ENCODE measurements at regions not wholly inside any gene's neighbourhood (a gene's known extent, or its start where the extent isn't known, plus 50 kb on each side); places are given as distances from the start of the nearest gene placed in this dataset.

GRCh38 chr11:19530505-19530904 lies 182.1 kb upstream of the NAV2 start:
- Histone ChIP-seq H3K4me2 (ENCODE audit: low read length) (no peak overlapping the region), H3F3A (ENCODE audit: insufficient read depth, low read length, poor library complexity, severe bottlenecking) (no peaks in the 10 kb centered on the region), H3K27ac (ENCODE audit: low read length) (no peak overlapping the region), H3K9ac (ENCODE audit: low read length) (no peak overlapping the region), H3K9me2 (ENCODE audit: insufficient read depth, low read length) (no peaks in the 10 kb centered on the region), H3K9me3 (ENCODE audit: low read length) (no peaks in the 10 kb centered on the region), H3K4me3 (ENCODE audit: low read length) (no peak overlapping the region), H2AFZ (ENCODE audit: low read depth, low read length) (no peak overlapping the region), H3K36me3 (ENCODE audit: insufficient read depth, low read length) (no peaks in the 10 kb centered on the region), H4K20me1 (ENCODE audit: insufficient read depth) (no peaks in the 10 kb centered on the region), H3K79me2 (replicated peaks; ENCODE audit: insufficient read depth, low read length) (no peaks in the 10 kb centered on the region), H3K27me3 (ENCODE audit: insufficient read depth, low read depth, low read length) (no peaks in the 10 kb centered on the region)
- TF ChIP-seq SMC3 (conservative IDR thresholded peaks at IDR 0.05; ENCODE audit: poor library complexity), result no peak
- no peak for TF ChIP-seq MXI1 (conservative IDR thresholded peaks at IDR 0.05; ENCODE audit: poor library complexity, severe bottlenecking)
- TF ChIP-seq TAF1 (IDR thresholded peaks at IDR 0.05; ENCODE audit: low read depth), result no peak
- TF ChIP-seq POLR2AphosphoS5 (IDR thresholded peaks at IDR 0.05), result no peak
- no peak for TF ChIP-seq EZH2 (IDR thresholded peaks at IDR 0.05; ENCODE audit: borderline replicate concordance, insufficient read depth, low read length, poor library complexity, severe bottlenecking)
- TF ChIP-seq REST (IDR thresholded peaks at IDR 0.05; ENCODE audit: borderline replicate concordance), result no peak
- TF ChIP-seq CTCF (IDR thresholded peaks at IDR 0.05; ENCODE audit: poor library complexity, severe bottlenecking), result no peak
- TF ChIP-seq RAD21 (conservative IDR thresholded peaks at IDR 0.05), result no peak
- no peak for TF ChIP-seq EP300 (conservative IDR thresholded peaks at IDR 0.05; ENCODE audit: poor library complexity, severe bottlenecking)

GRCh38 chr11:19526119-19526518 lies 186.5 kb upstream of the NAV2 start:
- no peaks in the 10 kb centered on the region for H3K36me3 ChIP-seq (ENCODE audit: insufficient read depth, low read length)
- H3K79me2 ChIP-seq (replicated peaks; ENCODE audit: insufficient read depth, low read length), result no peaks in the 10 kb centered on the region
- no peak overlapping the region for H3K9ac ChIP-seq (ENCODE audit: low read length)
- no peak for TF ChIP-seq POLR2AphosphoS5 (IDR thresholded peaks at IDR 0.05)
- TF ChIP-seq RAD21 (conservative IDR thresholded peaks at IDR 0.05), result no peak
- TF ChIP-seq EZH2 (IDR thresholded peaks at IDR 0.05; ENCODE audit: borderline replicate concordance, insufficient read depth, low read length, poor library complexity, severe bottlenecking), result no peak
- TF ChIP-seq SMC3 (conservative IDR thresholded peaks at IDR 0.05; ENCODE audit: poor library complexity), result no peak
- TF ChIP-seq EP300 (conservative IDR thresholded peaks at IDR 0.05; ENCODE audit: poor library complexity, severe bottlenecking), result no peak
- no peak for TF ChIP-seq MXI1 (conservative IDR thresholded peaks at IDR 0.05; ENCODE audit: poor library complexity, severe bottlenecking)
- no peak for TF ChIP-seq REST (IDR thresholded peaks at IDR 0.05; ENCODE audit: borderline replicate concordance)
- no peak for TF ChIP-seq TAF1 (IDR thresholded peaks at IDR 0.05; ENCODE audit: low read depth)
- no peak for TF ChIP-seq CTCF (IDR thresholded peaks at IDR 0.05; ENCODE audit: poor library complexity, severe bottlenecking)
- no peaks in the 10 kb centered on the region for H3K27me3 ChIP-seq (ENCODE audit: insufficient read depth, low read depth, low read length)
- H3K4me2 ChIP-seq (ENCODE audit: low read length), result no peak overlapping the region
- H3K9me3 ChIP-seq (ENCODE audit: low read length), result no peaks in the 10 kb centered on the region
- no peak overlapping the region for H2AFZ ChIP-seq (ENCODE audit: low read depth, low read length)
- H3K27ac ChIP-seq (ENCODE audit: low read length), result no peak overlapping the region
- H3F3A ChIP-seq (ENCODE audit: insufficient read depth, low read length, poor library complexity, severe bottlenecking), result no peaks in the 10 kb centered on the region
- H3K4me3 ChIP-seq (ENCODE audit: low read length), result no peak overlapping the region
- no peaks in the 10 kb centered on the region for H4K20me1 ChIP-seq (ENCODE audit: insufficient read depth)
- H3K9me2 ChIP-seq (ENCODE audit: insufficient read depth, low read length), result no peaks in the 10 kb centered on the region

All from neural cell (in vitro differentiated cells).